HEK293 (cell line): ENCODE measurements at regions not wholly inside any gene's neighbourhood (a gene's known extent, or its start where the extent isn't known, plus 50 kb on each side); places are given as distances from the start of the nearest gene placed in this dataset.

ENCODE experiments used
- CTCF ChIP-seq: fragments of 450-650 bp; formaldehyde crosslinking; IDR thresholded peaks from 2 replicates; pipeline ENCODE4 v1.5.1; 2016; ENCODE audit warnings: missing biosample characterization, missing genetic modification characterization
- PRDM1 ChIP-seq: fragments of 450-650 bp; formaldehyde crosslinking; IDR thresholded peaks from 2 replicates; pipeline ENCODE4; 2016; ENCODE audit warnings: missing biosample characterization, missing genetic modification characterization
- ZNF274 ChIP-seq, 2 experiments: fragments of 200-500 bp in 1 of 2; fragments of 450-650 bp in 1 of 2; sonication (Bioruptor generic) in 1 of 2; formaldehyde crosslinking in 1 of 2; IDR thresholded peaks; 2 replicates each; pipeline versions ENCODE4 v1.5.1 to v1.6.1; 2014 to 2016; ENCODE audit warnings: borderline replicate concordance in 1 of 2, inconsistent platforms in 1 of 2, low read length in 1 of 2, missing biosample characterization in 1 of 2, missing genetic modification characterization in 1 of 2
- ZNF521 ChIP-seq: fragments of 450-650 bp; formaldehyde crosslinking; IDR thresholded peaks from 2 replicates; pipeline ENCODE4 v1.5.1; 2017; ENCODE audit warnings: missing biosample characterization, mild to moderate bottlenecking, missing genetic modification characterization
- ZNF530 ChIP-seq: fragments of 450-650 bp; formaldehyde crosslinking; IDR thresholded peaks from 2 replicates; pipeline ENCODE4 v1.5.1; 2016; ENCODE audit warnings: low read depth, missing biosample characterization, missing genetic modification characterization
- ZNF654 ChIP-seq: fragments of 450-650 bp; formaldehyde crosslinking; IDR thresholded peaks from 2 replicates; pipeline ENCODE4 v1.5.1; 2016; ENCODE audit warnings: low read depth, missing biosample characterization, missing genetic modification characterization
- ZNF670 ChIP-seq: fragments of 450-650 bp; formaldehyde crosslinking; IDR thresholded peaks from 2 replicates; pipeline ENCODE4 v1.5.1; 2016; ENCODE audit warnings: missing biosample characterization, missing genetic modification characterization, low read depth

GRCh38 chr13:87087741-87088140 is 583.4 kb upstream of the SLITRK5 start:
- TF ChIP-seq CTCF (no peak), ZNF654 (tag by site-specific recombination) (no peak), ZNF274 (IDR thresholded peaks at IDR 0.05; ENCODE audit: low read length) (no peak), ZNF274 (tag by site-specific recombination; IDR thresholded peaks at IDR 0.05; ENCODE audit: borderline replicate concordance) (no peak), PRDM1 (no peak), ZNF670 (no peak), ZNF530 (tag by site-specific recombination) (no peak), ZNF521 (tag by site-specific recombination) (no peak)
